Ascending aorta (tissue), 2 donors: ENCODE measurements at regions not wholly inside any gene's neighbourhood (a gene's known extent, or its start where the extent isn't known, plus 50 kb on each side); places are given as distances from the start of the nearest gene placed in this dataset.

Experiments used
- DNase-seq, 2 donors: peaks; one replicate each; pipeline ENCODE4 v3.0.0-alpha.2; 2019; ENCODE audit warnings: low spot score in 2 of 2
- H3K27ac ChIP-seq, 2 donors: fragments of 200-600 bp; sonication (generic); one replicate each; pipeline ENCODE4 v1.5.1; 2016 to 2017; ENCODE audit warnings: mild to moderate bottlenecking in 1 of 2
- H3K27me3 ChIP-seq: fragments of 200-600 bp; sonication (generic); one replicate; pipeline ENCODE4 v1.5.1; 2017
- H3K36me3 ChIP-seq, 2 donors: fragments of 200-600 bp; sonication (generic); one replicate each; pipeline ENCODE4 v1.5.1; 2016
- H3K4me1 ChIP-seq, 2 donors: fragments of 200-600 bp; sonication (generic); one replicate each; pipeline ENCODE4 v1.5.1; 2016 to 2017; ENCODE audit warnings: mild to moderate bottlenecking in 1 of 2
- H3K4me3 ChIP-seq, 2 donors: fragments of 200-600 bp; sonication (generic); one replicate each; pipeline ENCODE4 v1.5.1; 2016 to 2017; ENCODE audit warnings: mild to moderate bottlenecking in 1 of 2
- H3K9me3 ChIP-seq, 2 donors: fragments of 200-600 bp; sonication (generic); one replicate each; pipeline ENCODE4 v1.5.1; 2016
- CTCF ChIP-seq, 3 experiments: fragments of 200-600 bp in 2 of 3; fragments of 450-650 bp in 1 of 3; sonication (generic) in 2 of 3; IDR thresholded peaks; one replicate each; pipeline ENCODE4 v1.5.1; 2016 to 2019; ENCODE audit warnings: antibody characterized with exemption in 3 of 3, mild to moderate bottlenecking in 1 of 3, moderate library complexity in 1 of 3
- intact Hi-C: fragments of 100-400 bp; cut with DNase I; formaldehyde crosslinking; loops from one replicate; pipeline ENCODE4 v1.15.1; 2023

- Histone ChIP-seq H3K27ac (no peak overlapping the region), H3K9me3 (no peaks in the 10 kb centered on the region), H3K27me3 (no peaks in the 10 kb centered on the region), H3K4me1 (no peaks in the 10 kb centered on the region), H3K36me3 (no peaks in the 10 kb centered on the region), H3K4me3 (no peak overlapping the region)
- no peak for TF ChIP-seq CTCF (IDR thresholded peaks at IDR 0.05)
- intact Hi-C loops: no loop called here
- no peak for DNase-seq
Measured at GRCh38 chr12:43289426-43289801, 262.6 kb downstream of the ADAMTS20 start.

GRCh38 chr12:43288671-43289425 lies 263.2 kb downstream of the ADAMTS20 start:
- H3K9me3 ChIP-seq: no peaks in the 10 kb centered on the region
- intact Hi-C loops: no loop called here
- no peaks in the 10 kb centered on the region for H3K36me3 ChIP-seq
- H3K27me3 ChIP-seq: no peaks in the 10 kb centered on the region
- no peaks in the 10 kb centered on the region for H3K4me1 ChIP-seq
- no peak overlapping the region for H3K27ac ChIP-seq
- DNase-seq: no peak
- TF ChIP-seq CTCF (IDR thresholded peaks at IDR 0.05): no peak
- no peak overlapping the region for H3K4me3 ChIP-seq

GRCh38 chr12:43287706-43288383 lies 264.2 kb downstream of the ADAMTS20 start:
- Histone ChIP-seq H3K27me3 (no peaks in the 10 kb centered on the region), H3K4me1 (no peaks in the 10 kb centered on the region), H3K9me3 (no peaks in the 10 kb centered on the region), H3K4me3 (no peak overlapping the region), H3K36me3 (no peaks in the 10 kb centered on the region), H3K27ac (no peak overlapping the region)
- intact Hi-C loops: no loop called here
- no peak for TF ChIP-seq CTCF (IDR thresholded peaks at IDR 0.05)
- DNase-seq: no peak

DNA sequence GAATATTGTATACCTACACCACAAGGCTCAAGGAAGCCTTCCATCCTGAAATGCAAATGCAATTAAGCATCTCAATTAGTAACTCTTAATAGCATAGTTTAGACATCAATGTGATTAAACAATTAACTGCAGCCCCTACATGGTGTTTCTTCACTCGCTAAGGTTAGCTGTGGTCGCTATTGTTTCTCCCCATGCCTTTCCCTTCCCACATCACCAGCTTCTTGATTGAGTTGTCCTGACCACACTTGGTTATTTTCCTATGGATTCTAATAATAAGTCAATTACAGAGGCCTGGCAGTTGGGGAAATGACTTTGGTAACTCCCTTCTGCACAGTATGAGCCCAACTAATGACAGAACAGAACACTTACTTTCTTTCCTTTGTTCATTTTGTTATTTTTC lies 265.0 kb downstream of the ADAMTS20 start:
- DNase-seq: no peak
- H3K4me1 ChIP-seq: no peaks in the 10 kb centered on the region
- no peaks in the 10 kb centered on the region for H3K27me3 ChIP-seq
- no peaks in the 10 kb centered on the region for H3K9me3 ChIP-seq
- no peaks in the 10 kb centered on the region for H3K36me3 ChIP-seq
- no peak for TF ChIP-seq CTCF (IDR thresholded peaks at IDR 0.05)
- intact Hi-C loops: no loop called here
- H3K4me3 ChIP-seq: no peak overlapping the region
- no peak overlapping the region for H3K27ac ChIP-seq

- no peak overlapping the region for H3K4me3 ChIP-seq
- H3K36me3 ChIP-seq: no peaks in the 10 kb centered on the region
- no peaks in the 10 kb centered on the region for H3K4me1 ChIP-seq
- H3K27me3 ChIP-seq: no peaks in the 10 kb centered on the region
- no peak for DNase-seq
- TF ChIP-seq CTCF (IDR thresholded peaks at IDR 0.05): no peak
- intact Hi-C loops: no loop called here
- no peak overlapping the region for H3K27ac ChIP-seq
- no peaks in the 10 kb centered on the region for H3K9me3 ChIP-seq
Measured at GRCh38 chr12:43285159-43285598, 266.8 kb downstream of the ADAMTS20 start.
